ENCODE measurements at regions not wholly inside any gene's neighbourhood (a gene's known extent, or its start where the extent isn't known, plus 50 kb on each side); places are given as distances from the start of the nearest gene placed in this dataset.

- peaks cover 35% of the 10 kb centered on the region for H3K27me3 Mint-ChIP-seq
- H3K27ac Mint-ChIP-seq = no peak overlapping the region
- peaks cover 0 to 6% (median 0%) of the 10 kb centered on the region in 3 donors for H3K9me3 Mint-ChIP-seq
- peaks cover 7 to 10% (median 10%) of the 10 kb centered on the region in 3 donors for H3K4me1 Mint-ChIP-seq
- H3K36me3 Mint-ChIP-seq = peaks cover 1% of the 10 kb centered on the region
- H3K4me3 Mint-ChIP-seq = peak overlapping the region in 3 of 4 donors; percentile 64 to 87 (median 74)
Measured at GRCh38 chr9:107637421-107638420, 148.2 kb upstream of the KLF4 start.

DNA sequence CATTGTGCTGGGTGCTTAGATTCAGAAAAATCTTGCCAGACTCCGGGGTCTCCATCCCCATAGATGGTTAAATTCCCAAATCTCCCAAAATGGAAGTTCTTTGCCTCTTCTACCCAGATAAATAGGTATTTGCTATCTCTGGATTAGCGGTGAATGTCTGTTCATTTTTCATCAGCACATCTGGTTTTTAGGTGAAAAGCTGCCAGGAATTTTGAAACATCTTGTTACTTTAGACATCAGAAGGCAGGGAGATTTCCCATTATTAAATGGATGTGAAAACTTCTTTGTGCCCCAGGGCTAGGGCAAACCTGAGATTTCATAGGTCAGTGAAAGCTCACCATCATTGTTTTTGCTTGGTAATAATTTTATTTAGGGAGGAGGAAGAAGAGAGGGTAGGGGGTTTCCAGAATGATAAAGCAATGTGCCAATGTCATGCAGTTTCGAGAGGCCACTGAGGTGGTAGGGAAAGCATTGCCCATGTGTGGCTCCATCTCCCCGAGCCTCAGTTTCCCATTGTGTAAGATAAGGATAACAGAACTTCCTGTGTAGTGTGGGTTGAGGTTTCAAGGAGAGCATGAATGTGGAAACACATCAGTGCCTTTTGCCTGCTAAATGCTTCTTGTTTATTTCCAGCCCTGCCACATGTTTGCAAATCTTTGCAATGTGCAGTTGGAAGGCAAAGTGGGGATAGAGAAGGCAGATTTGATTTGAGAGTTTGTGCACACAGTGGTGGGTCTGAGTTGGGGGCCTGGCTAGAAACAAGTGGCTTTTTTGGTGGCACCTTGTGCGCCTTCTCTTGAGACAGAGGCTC, 147.2 kb upstream of the KLF4 start:
- Mint-ChIP-seq H3K4me3 (peak overlapping the region in 1 of 4 donors; percentile 35), H3K9me3 (peaks cover 0 to 2% (median 2%) of the 10 kb centered on the region in 3 donors), H3K36me3 (peaks cover 1% of the 10 kb centered on the region), H3K4me1 (peaks cover 8 to 10% (median 10%) of the 10 kb centered on the region in 3 donors), H3K27ac (no peak overlapping the region), H3K27me3 (peaks cover 37% of the 10 kb centered on the region)

GRCh38 chr9:107635803-107636174, 146.2 kb upstream of the KLF4 start:
- H3K4me3 Mint-ChIP-seq = peak overlapping the region in 1 of 4 donors; percentile 4
- H3K27me3 Mint-ChIP-seq = peaks cover 34% of the 10 kb centered on the region
- no peak overlapping the region for H3K27ac Mint-ChIP-seq
- H3K36me3 Mint-ChIP-seq = peaks cover 1% of the 10 kb centered on the region
- H3K9me3 Mint-ChIP-seq = peaks cover 0 to 2% (median 2%) of the 10 kb centered on the region in 3 donors
- H3K4me1 Mint-ChIP-seq = peaks cover 8 to 10% (median 10%) of the 10 kb centered on the region in 3 donors

GRCh38 chr9:107635101-107635802, 145.7 kb upstream of the KLF4 start:
- Mint-ChIP-seq H3K4me1 (peaks cover 7 to 10% (median 10%) of the 10 kb centered on the region in 3 donors), H3K4me3 (peak overlapping the region in 1 of 4 donors; percentile 4), H3K9me3 (peaks cover 0 to 2% (median 2%) of the 10 kb centered on the region in 3 donors), H3K27ac (no peak overlapping the region), H3K36me3 (no peaks in the 10 kb centered on the region), H3K27me3 (peaks cover 31% of the 10 kb centered on the region)

- H3K27me3 Mint-ChIP-seq = peaks cover 22% of the 10 kb centered on the region
- no peak overlapping the region for H3K27ac Mint-ChIP-seq
- H3K4me3 Mint-ChIP-seq = no peak overlapping the region
- no peaks in the 10 kb centered on the region for H3K36me3 Mint-ChIP-seq
- H3K4me1 Mint-ChIP-seq = peaks cover 2 to 6% (median 5%) of the 10 kb centered on the region in 3 donors
- H3K9me3 Mint-ChIP-seq = peaks cover 0 to 2% (median 0%) of the 10 kb centered on the region in 3 donors
Measured at GRCh38 chr9:107633406-107633805, 143.8 kb upstream of the KLF4 start.

DNA sequence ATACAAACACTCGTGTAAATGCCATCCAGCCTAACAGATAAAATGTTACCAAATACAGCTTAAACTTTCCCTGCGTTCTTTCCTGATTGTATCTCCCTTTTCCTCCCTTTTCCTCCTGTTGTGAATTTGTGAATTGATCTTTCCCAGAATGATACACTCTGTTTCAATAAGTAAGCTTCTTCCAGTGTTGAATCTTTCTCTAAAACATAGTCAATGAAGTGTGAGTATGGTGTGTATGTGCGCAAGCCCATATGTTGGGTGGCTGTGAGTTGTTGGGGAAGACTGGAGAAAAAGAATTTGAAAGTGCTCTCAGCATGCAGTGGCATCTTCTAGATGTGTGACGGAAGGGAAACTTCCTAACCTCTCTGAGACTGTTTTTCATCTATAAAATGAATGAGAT, 143.1 kb upstream of the KLF4 start:
- Mint-ChIP-seq H3K36me3 (no peaks in the 10 kb centered on the region), H3K4me1 (peaks cover 2 to 6% (median 5%) of the 10 kb centered on the region in 3 donors), H3K9me3 (peaks cover 0 to 2% (median 0%) of the 10 kb centered on the region in 3 donors), H3K27ac (no peak overlapping the region), H3K27me3 (peaks cover 23% of the 10 kb centered on the region), H3K4me3 (no peak overlapping the region)

DNA sequence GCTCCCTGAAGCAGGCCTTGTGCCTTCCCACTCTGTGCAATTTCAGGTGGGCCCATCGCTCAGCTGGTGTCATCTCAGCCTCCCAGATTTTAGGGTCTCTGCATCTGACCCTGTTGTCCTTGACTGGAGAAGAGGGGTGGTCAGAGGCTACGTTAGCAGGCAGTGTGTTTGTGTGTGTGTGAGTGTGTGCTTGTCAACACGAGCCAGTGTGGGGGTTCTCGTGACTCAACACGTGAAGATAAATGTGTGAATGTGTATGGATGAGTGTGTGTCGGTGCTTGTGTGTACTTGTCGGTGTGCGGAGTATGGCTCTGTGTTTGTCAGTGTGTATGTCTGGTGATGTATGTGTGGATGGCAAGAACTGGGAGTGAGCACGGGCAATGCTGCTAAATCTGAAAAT, 142.6 kb upstream of the KLF4 start:
- no peak overlapping the region for H3K4me3 Mint-ChIP-seq
- peaks cover 2 to 6% (median 5%) of the 10 kb centered on the region in 3 donors for H3K4me1 Mint-ChIP-seq
- peaks cover 21% of the 10 kb centered on the region for H3K27me3 Mint-ChIP-seq
- peaks cover 0 to 2% (median 0%) of the 10 kb centered on the region in 3 donors for H3K9me3 Mint-ChIP-seq
- H3K27ac Mint-ChIP-seq = no peak overlapping the region
- H3K36me3 Mint-ChIP-seq = no peaks in the 10 kb centered on the region

DNA sequence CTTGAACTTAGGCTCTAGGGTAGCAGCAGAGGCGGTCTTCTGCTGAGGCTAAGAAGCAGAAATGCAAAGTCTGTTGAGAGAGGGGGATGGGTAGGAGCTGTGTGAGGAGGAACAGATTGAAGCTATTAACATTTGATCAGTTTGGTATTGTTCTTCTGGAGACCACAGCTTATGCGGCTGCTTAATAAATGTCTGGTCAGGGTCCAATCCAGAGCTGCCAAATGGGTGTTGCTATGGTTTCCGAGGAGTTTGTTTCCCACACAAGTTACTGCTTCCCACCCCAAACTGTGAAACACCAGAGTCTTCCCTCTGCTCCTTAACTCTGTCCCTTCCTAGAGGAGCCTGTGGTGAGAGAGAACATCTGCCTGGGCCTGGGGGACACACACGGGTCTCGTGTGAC, 142.2 kb upstream of the KLF4 start:
- H3K4me3 Mint-ChIP-seq = no peak overlapping the region
- no peak overlapping the region for H3K27ac Mint-ChIP-seq
- H3K9me3 Mint-ChIP-seq = peaks cover 0 to 2% (median 0%) of the 10 kb centered on the region in 3 donors
- H3K27me3 Mint-ChIP-seq = peaks cover 17% of the 10 kb centered on the region
- H3K4me1 Mint-ChIP-seq = peaks cover 2 to 3% (median 2%) of the 10 kb centered on the region in 3 donors
- H3K36me3 Mint-ChIP-seq = no peaks in the 10 kb centered on the region

GRCh38 chr9:107630156-107630555, 140.6 kb upstream of the KLF4 start:
- H3K9me3 Mint-ChIP-seq = peaks cover 0 to 2% (median 0%) of the 10 kb centered on the region in 3 donors
- peaks cover 8% of the 10 kb centered on the region for H3K27me3 Mint-ChIP-seq
- H3K36me3 Mint-ChIP-seq = no peaks in the 10 kb centered on the region
- H3K27ac Mint-ChIP-seq = no peak overlapping the region
- peaks cover 0 to 2% (median 0%) of the 10 kb centered on the region in 3 donors for H3K4me1 Mint-ChIP-seq
- H3K4me3 Mint-ChIP-seq = no peak overlapping the region

- Mint-ChIP-seq H3K27ac (no peak overlapping the region), H3K4me3 (no peak overlapping the region), H3K9me3 (peaks cover 0 to 2% (median 0%) of the 10 kb centered on the region in 3 donors)
Measured at GRCh38 chr9:107628444-107628843, 138.9 kb upstream of the KLF4 start.

DNA sequence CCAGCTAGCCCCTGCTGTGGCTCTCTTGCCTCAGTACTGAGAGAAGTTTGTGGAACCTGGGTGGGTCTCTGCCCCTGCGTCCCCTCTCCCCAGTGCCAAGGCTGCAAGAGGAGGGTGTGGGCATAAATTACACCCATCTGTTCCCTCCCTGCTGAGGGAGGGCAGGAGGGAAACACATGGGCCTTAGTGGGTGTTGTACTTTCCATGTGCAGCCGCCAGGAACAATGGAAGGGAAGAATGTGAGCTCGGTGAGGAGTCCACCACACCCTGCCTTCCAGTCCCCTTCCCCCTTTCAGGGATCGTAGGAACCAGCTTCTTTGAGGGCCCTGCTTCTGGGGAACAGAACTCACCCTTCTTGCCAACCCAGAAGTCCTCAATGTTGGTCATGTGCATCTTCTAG, 138.2 kb upstream of the KLF4 start:
- Mint-ChIP-seq H3K9me3 (peaks cover 0 to 2% (median 0%) of the 10 kb centered on the region in 3 donors), H3K27ac (no peak overlapping the region), H3K27me3 (peaks cover 8% of the 10 kb centered on the region), H3K36me3 (no peaks in the 10 kb centered on the region), H3K4me1 (peaks cover 0 to 2% (median 0%) of the 10 kb centered on the region in 3 donors), H3K4me3 (no peak overlapping the region)

More at GRCh38 chr9:107628444-107628843, 138.9 kb upstream of the KLF4 start:
- peaks cover 8% of the 10 kb centered on the region for H3K27me3 Mint-ChIP-seq
- H3K4me1 Mint-ChIP-seq = peaks cover 0 to 2% (median 0%) of the 10 kb centered on the region in 3 donors
- no peaks in the 10 kb centered on the region for H3K36me3 Mint-ChIP-seq

DNA sequence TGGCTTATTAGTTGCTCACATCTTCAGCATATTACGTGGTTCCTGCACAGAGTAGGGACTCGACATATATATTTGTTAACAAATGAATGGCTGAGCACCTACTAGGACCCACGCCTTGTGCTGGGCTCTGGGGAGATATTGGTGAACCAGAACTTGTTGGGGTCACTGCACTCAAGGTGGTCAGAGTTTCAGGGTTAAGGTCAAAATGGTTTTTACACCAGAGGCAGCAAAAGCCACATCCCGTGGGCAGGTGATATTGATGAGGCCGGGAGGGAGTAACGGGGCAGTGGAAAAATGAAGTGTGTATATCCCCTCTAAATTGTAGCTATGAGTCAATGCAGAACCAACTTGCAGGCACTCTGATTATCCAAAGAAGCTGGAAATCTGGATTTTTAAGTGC, 136.5 kb upstream of the KLF4 start:
- Mint-ChIP-seq H3K9me3 (no peaks in the 10 kb centered on the region), H3K36me3 (no peaks in the 10 kb centered on the region), H3K27me3 (peaks cover 5% of the 10 kb centered on the region), H3K27ac (no peak overlapping the region), H3K4me3 (no peak overlapping the region), H3K4me1 (no peaks in the 10 kb centered on the region)

DNA sequence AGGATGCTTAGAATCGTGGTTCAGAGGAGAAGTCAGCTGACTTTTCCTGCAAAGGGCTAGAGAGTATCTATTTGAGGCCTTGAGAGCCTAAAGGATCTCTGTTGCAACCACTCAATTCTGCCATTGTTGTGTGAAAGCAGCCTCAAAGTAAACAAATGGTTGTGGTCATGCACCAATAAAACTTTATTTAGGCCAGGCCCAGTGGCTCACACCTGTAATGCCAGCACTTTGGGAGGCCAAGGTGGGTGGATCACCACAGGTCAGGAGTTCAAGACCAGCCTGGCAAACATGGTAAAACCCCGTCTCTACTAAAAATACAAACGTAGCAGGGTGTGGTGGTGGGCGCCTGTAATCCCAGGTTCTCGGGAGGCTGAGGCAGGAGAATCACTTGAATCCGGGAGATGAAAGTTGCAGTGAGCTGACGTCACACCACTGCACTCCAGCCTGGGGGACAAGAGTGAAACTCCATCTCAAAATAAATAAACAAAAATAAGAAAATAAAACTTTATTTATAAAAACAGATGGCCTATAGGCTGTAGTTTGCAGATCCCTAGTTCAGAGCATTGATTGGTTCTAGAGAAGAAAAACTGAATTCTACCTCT, 135.9 kb upstream of the KLF4 start:
- Mint-ChIP-seq H3K4me1 (no peaks in the 10 kb centered on the region), H3K27me3 (peaks cover 4% of the 10 kb centered on the region), H3K9me3 (no peaks in the 10 kb centered on the region), H3K27ac (no peak overlapping the region), H3K4me3 (no peak overlapping the region), H3K36me3 (no peaks in the 10 kb centered on the region)

Measured in IgD-negative memory B cell (primary cell).